ENCODE measurements at regions not wholly inside any gene's neighbourhood (a gene's known extent, or its start where the extent isn't known, plus 50 kb on each side); places are given as distances from the start of the nearest gene placed in this dataset.
A peak's percentile ranks its signal among the peaks of the same experiment; 100 is the strongest.
"Not testable (repeated sequence)": the region's sequence is repeated elsewhere in the genome, so short reads cannot be mapped to it uniquely, and the experiment has no call there.

DNA sequence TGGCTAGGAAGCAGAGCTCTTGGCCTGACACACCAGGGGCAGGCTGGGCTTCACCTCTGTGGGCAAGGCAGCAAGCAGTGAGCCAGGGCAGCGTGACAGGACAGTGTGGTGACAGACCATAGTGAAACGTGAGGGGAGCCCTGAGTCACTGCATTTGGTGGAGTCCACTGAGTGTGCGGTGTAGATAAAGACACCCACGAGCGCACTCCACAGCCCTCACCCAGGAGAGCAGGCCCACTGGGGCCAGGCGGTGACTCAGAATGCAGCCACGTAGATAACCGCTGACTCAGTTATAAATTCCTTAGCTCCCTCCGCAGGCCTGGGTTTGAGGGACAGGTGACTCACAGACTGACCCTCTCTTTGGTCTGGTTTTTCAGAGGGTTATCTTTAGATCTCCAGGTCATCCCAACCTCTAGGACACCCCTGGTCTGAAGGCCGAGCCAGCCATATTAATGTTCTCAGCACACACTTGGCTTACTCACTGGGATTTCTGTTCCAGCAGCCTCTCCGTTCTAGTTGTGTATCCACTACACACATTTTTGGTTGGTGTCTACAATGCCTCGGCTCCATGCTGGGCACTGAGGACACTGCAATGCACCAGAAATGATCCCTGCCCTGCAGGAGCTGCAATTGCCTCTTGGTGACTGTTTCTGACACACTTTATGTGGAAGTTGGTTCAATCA is 90.2 kb upstream of the TSPAN2 start:
- no peak for DNase-seq

DNA sequence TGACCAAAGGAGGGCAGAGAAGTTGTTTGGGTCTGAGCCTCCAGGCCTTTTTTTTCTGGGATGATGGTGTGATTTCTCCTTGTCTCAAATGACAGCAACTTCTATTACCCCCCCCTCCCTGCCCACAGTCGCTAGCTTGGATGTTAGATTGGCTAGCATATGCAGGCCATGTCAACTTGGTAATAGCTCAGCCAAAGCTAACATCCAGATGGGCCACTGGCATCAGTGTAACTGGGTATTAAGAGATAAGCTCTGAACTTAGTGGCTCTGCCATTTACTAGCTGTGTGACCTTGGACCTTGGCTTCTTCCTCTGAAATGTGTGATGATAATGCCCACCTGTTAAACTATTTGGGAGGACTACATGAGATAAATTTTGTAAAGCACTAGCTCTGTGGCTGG is 86.9 kb upstream of the TSPAN2 start:
- no peak for DNase-seq

DNA sequence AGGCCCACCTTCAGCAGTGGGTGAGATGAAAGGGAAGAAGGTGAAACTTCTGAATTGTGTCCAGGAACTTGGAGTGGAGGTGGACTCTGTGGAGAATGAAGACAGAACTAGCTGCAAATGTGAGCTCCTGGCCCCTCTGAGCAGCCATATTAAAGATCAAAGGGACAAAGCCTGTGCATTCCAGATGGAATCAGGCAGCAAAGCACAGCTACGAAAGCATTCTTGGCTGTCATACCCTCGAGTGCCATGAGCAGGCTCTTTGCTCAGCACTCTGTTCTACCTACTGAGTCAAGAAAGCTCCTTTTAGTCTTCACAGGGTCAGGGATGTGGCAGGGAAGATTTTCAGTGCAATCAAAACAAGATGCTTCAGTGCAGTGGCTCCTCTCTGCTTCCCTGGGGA is 86.3 kb upstream of the TSPAN2 start:
- DNase-seq: no peak

DNA sequence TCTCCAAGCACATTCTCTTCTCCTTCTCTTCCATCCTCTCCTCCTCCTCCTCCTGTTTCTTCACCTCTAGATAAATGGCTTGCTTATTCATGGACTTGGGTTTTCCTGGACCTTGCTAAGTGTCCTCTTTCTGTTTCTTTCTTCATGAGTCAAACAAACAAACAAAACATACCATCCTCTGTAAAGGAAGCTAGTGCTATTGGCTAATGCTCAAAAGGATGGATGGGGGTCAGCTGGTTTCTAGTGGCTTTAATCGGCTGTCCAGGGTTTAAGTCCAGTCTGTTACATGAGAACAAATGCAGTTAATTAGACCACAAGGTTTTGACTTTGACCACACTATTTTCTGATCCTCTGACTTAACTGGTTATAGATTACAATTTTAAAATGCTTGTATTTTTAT is 83.8 kb upstream of the TSPAN2 start:
- no peak for DNase-seq

DNA sequence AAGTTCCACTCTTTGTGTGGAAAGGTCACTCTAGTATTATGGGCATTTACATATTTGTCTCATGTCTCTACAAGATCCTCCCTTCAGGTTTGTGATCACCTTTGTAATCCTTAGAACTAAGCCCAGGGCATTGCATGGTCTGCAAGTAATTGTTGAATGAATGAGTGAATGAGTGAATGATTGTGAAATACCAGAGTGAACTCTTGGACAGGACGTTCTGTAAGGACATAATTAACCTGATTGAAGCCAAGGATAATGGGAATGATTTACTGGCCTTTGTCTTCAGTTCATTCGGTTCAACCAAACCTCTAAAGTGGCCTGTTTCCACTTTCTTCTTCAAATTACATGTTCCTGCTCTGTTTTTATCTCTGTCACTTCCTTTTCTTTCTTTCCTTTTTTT is 83.0 kb upstream of the TSPAN2 start:
- no peak for DNase-seq

DNA sequence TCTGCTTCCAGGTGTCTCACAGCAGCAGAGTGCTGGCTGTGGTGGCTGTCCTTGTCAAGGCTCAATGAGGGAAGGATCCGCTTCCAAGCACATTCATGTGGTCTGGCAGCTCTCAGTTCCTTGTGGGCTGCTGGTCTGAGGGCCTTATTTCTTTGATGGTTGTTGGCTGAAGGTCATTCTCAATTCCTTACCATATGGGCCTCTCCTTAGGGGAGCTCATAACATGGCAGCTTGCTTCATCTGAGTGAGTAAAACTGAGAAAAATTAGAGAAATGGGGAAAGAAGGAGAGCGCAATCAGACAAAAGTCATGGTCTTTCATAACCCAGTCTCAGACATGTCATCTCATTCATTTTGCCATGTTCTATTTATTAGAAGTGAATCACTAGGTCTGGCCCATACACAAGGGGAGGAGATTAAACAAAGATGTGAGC is 81.7 kb upstream of the TSPAN2 start:
- DNase-seq: no peak

DNA sequence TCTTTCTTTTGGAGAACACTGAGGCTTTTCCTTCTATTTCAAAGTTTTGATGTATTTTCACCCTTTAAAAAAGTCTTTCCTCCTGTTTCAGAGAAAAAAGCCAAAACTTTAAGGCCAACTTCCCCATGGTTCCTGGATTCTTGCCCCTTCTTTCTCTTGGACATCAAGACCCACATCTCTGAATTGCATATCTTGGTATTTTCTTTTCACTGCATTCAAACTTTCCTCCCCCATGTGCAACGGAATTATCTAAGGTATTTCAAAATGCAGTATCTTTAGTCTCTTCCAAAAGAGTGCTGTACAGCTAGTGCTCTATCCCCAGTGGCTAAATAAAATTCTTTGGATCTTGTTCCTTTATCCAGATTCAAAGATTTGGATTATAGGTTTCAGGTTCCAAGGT is 81.1 kb upstream of the TSPAN2 start:
- no peak for DNase-seq

DNA sequence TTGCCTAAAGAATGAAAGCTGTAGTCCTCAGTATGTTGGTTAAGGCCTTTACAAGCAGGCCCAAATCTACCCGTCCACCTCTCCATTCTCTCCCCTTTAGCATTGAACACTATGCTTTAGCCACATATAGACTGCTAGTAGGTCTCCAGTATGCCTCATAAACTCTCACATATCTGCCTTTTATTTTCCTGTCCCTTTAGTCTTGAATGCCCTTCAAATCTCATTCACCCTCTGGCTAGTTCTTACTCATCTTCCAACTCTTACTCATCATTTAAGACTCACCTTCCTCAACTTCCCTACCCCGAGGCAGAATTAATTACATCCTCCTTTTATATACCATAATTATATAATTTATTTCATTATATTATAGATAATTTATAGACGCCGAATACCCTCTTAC is 78.7 kb upstream of the TSPAN2 start:
- DNase-seq: no peak

DNA sequence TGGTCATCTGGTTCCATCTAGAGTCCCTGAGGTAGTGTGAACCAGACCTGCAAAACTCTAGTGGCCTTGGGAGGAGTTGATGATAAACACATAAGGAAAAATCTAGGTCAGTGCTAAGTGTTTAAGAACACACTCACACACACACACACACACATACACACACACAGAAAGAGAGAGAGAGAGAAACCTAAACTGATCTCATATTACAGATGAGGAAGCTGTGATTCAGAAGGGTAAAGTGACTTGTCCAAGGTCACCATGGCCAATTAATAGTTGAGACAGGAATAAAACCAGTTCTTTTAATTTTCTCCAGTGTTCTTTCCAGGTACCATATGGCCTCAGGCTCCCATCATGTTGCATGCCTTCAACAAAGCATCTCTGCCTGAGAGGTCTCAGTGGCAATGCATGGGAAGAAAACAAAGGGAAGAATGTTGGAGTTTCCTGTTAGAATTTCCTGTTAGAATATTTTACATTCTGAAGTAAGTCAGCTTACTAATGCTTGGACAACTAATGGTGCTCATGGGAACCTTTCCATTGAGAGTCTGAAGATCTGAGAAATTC is 77.3 kb upstream of the TSPAN2 start:
- DNase-seq: no peak

DNA sequence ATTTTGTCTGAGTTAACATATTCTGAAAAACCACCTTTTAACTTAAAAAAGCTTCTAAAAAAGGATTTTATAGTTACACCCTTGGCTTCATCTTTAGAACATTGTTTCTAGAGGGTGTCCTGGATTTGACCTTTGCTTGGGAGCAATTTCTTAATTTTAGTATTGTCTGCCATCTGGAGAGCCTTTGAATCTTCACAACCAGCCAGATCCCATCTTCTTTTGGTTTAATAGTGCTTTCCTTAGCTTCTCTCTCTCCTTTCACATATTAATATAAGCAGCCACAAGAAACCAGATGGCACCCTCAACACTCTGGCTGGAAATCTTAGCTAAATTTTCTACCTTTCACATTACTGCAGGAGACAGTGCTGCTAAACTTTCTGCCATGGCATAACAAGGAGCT is 76.5 kb upstream of the TSPAN2 start:
- DNase-seq: no peak

DNA sequence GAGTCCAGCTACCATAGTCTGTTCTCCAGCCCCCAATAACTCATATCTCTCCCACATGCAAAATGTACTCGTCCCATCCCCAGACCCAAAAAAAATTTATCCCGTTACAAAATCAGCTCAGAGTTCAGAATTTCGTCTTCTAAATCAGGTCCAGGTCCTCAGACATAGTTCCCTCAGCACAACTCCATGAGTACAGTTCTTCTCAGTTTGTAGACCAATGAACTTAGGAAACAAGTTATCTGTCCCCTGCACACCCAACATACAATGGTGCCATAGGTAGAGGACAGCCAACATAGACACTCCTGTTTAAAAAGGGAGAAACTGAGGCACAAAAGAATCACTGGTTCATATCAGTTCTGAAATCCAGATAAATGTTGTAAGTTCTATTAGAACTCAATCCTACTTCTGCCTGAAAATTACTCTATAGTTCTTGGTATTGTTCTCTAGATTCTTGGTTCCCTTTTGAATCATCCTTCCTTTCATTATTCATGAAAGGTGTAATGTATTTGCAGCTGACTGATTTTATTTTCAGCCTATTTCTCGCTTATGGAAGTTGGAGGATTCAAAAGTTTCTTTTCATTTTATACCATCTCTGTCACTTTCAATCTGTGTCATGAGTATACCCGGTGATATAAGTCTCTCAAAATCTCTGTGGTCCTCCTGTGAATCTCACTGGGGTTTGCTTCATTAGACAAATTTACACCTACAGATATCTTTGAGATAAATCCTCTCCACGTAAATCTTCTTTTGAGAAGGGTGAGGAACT is 75.8 kb upstream of the TSPAN2 start:
- no peak for DNase-seq

DNA sequence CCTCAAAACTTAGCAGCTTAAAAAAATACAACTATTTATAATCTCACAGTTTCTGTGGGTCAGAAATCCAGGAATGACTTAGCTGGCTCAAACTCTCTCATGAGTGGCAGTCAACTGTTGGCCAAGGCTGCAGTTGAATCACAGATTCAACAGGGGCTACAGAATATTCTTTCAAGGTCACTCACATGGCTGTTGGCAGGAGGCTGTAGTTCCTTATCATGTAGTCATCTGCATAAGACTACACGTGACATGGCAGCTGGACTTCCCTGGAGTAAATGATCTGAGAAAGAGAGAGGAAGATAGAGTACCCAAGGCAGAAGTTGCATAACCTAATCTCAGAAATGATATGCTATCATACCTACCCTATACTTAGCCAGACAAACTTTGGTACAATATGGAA is 75.2 kb upstream of the TSPAN2 start:
- DNase-seq: no peak

DNA sequence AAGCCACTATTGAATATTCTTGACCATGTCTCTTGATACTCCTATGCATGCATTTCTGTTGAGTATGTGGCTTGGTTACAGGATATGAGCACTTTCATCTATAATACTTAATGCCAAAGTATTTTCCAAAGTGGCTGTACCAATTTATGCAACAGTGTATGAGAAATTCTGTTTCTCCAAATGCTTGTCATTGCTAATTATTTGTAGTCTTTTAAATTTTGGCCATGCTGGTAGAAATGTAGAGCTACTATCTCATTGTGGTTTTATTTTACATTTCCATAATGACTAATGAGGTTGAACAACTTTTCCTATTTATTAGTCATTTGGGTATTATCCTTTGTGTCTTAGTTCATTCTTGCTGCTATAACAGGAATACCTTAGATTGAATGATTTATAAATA is 71.4 kb upstream of the TSPAN2 start:
- DNase-seq: no peak

DNA sequence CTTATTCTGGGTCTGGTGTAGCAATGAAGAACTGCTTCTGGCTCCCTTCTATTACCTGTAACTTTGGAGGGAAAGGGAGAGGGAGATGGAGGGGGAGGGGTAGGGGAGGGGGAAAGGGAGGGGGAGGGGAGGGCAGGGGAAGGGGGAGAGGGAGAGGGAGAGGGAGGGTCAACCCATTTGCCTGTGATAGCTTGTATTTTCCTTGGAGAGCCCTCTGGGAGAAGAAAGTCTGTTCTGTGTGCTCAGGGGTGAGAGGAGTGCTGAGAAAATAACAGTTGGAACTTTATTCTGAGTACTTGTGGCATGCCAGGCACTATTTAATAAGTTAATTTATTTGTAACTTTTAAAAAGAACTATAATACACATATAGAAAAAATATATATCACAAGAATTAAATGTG is 70.7 kb upstream of the TSPAN2 start:
- DNase-seq: no peak

DNA sequence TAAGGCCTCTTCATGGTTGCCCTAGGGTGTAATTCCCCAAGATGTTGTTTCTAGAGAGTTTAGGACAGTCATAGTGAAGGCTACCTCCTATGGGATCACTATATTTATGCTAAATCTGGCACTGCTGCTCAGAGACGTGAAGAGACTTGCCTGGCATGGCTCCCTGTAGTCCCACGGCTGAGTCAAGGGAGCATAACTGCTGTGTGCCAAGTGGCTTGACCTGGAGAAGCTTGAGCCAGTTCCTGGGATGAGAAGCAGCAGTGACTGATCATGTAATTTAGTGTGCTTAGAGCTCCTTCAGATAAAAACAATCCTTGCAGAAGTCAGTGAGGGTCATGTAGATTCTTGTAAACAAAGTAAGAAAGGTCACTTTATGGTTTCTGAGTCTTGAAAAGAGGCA is 68.9 kb upstream of the TSPAN2 start:
- peak; percentile 15 for DNase-seq

DNA sequence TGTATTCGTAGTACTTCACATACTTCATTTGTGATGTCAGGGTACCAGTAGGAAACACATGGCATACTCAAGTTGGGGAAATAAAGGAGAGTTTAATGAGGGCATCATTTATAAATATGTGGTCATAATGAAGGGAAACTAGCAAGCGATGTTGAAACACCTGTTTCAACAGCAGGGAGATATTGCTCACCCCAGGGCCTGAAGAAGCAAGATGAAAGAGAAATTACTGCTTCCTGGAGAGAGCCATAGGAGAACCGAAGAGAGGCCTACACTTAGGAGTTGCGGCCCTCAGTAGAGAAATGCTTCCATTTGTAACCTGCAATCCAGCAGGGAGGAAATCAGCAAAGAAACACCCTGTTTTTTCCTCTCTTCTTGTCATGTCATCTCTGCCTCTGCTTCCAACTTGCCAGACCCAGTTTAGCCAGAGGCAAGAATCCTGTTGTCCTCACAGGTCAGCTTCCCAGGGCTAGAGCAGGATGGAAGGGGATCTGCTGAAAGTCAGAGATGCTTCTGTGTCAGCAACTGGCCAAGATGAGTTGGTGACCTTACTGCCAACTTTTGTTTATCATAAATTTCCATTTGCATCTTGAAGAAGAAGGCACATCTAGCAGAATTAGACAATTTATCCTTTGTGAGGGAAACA is 67.6 kb upstream of the TSPAN2 start:
- DNase-seq: peak; percentile 64

DNA sequence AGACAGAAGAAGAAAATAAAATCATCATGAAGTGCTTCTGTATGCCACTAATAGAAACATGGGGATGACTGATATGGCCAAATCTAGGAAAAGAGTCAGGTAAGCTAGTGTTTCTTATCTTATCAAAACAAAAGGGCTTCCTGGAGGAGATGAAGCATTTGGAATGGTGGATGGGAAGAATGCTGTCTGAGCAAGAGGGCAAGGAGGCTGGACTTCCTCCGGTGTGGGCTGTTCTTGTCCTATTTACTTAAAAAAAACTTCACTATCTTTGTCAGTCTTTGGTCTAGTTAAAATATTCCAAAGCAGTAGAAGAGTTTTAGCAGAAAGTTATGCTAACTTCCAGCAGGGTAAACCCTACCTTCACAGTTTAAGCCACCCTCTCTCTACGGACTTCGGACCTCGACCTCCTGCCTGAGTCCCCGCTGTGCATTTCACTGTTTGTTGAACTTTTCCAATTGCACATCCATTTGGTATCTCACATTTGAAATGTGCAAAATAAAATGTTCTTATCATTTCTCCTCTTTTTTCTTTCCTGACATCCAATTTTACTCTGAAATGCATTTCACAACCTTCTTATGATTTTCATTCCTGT is 64.8 kb upstream of the TSPAN2 start:
- no peak for DNase-seq

DNA sequence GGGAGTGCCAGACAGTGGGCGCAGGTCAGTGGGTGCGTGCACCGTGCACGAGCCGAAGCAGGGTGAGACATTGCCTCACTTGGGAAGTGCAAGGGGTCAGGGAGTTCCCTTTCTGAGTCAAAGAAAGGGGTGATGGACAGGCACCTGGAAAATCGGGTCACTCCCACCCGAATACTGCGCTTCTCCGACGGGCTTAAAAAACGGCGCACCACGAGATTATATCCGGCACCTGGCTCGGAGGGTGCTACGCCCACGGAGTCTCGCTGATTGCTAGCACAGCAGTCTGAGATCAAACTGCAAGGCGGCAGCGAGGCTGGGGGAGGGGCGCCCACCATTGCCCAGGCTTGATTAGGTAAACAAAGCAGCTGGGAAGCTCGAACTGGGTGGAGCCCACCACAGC is 58.6 kb upstream of the TSPAN2 start:
- DNase-seq: not testable (repeated sequence)

DNA sequence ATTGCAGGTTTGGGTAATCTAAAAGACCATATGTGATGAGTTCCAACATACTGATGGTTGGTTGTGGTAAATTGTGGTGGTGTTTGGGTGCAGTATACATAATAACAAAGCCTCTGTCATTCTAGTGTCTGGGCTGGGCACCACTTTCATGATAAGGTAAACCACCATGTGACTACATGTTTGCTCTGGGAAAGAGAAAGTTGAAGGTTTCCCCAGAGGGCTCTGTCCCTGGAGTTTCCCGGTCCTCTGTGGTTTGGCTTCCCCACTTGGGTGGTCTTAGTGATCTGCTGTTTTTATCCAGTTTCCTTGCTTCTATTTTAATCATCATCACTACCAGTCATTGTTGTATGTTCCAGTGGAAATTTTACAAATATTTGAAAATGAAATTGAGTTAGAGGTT is 55.9 kb upstream of the TSPAN2 start:
- no peak for DNase-seq

DNA sequence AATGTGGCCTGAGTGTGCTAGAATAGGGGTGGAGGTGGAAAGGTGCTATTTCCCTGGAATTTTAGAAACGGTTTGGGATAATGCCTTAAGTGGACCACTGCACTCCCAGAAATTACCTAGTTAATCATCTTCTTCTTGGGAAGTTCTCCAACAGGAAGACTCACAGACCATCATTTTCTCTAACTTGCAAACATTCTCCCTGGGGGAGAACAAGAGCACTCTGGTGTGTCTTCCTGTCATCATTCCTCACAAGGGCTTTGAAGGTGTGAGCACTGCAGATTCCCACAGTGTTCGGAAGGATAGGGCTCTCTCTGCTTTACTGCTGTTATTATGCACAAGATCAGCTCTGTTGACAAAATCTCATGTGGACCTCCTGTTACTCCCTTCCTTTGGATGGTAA is 54.9 kb upstream of the TSPAN2 start:
- peak; percentile 47 for DNase-seq

DNA sequence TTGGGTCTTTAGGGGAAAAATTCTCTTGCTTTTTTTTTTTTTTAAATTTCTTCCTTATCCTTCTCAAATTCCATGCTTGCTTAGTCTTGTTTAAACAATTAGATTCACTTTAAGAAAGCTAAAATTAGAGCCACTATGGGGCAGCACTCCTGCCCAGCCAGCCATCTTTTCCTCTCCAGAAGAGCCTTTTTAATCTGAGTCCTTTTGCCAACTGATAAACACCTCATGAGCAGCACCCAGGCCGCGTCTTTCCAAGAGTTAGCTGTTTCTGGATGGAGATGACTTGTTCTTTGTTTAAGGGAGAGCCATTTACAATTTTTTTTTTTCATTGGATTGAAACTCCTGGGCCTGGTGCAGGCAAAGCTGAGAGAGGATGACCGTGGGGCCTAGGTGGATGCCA is 53.3 kb upstream of the TSPAN2 start:
- DNase-seq: peak; percentile 44

DNA sequence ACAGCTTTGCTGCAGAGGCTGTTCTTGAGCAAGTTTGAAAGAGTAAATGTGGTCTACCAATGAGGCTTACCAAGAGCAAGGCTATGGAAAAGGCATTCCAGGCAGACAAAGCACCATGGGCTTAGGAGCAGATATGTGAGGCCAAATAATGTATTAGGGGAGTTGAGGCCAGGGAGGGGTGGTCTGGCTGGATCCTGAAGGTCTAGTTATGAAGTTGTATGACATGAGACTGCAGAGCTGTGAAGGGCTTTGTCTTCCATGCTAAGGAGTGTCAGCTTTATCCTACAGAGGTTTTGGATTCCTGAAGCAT is 51.8 kb upstream of the TSPAN2 start:
- no peak for DNase-seq

DNA sequence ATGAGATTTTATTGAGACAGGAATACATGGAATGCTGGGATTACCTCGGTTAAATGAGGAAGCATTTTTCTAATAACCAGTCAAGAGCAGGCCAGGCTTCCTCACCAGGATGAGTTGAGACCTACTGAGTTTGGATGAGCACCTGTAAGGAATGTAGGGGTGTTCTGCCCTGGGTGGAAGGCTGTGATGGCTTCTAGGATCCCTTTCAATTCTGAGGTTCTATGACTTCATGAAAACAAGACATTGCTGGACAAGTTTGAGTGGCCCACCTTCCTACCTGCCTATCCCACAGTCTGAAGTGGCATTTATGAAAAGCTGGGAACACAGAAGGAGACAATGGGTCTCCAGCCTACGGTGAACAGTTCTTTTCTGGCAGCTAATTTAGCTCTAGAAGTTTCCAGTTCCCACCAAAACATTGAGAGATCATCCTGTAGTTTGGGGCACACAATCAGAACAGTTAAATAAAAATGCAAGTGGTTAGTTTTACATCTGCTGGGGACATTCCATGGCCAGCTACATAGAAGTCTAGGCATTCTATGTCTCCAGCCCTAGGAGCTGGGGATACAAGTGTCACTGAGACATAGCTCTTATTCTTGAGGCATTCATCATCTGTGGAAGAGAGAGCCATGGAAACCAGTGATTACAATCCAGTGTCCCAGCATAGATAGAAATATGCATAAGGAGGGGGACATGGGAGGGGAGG is 51.3 kb upstream of the TSPAN2 start:
- DNase-seq: no peak
